D721Med (cell line): ENCODE measurements at regions not wholly inside any gene's neighbourhood (a gene's known extent, or its start where the extent isn't known, plus 50 kb on each side); places are given as distances from the start of the nearest gene placed in this dataset.
A peak's percentile ranks its signal among the peaks of the same experiment; 100 is the strongest.

Experiments
- DNase-seq: peaks from one replicate; pipeline ENCODE4 v3.0.0; 2011; ENCODE audit warnings: low spot score; ENCODE audit not compliant: insufficient read length
- FAIRE-seq: peaks from 2 replicates; lab custom pipeline; 2011; peaks lifted over from hg19 to GRCh38; lab: Jason Lieb, UNC
- CTCF ChIP-seq: IDR thresholded peaks from 2 replicates; pipeline ENCODE4 v1.5.1; 2012; ENCODE audit warnings: mild to moderate bottlenecking, control low read depth; ENCODE audit not compliant: insufficient read depth; ENCODE audit errors: missing control alignments

- no peak for FAIRE-seq
- no peak for DNase-seq
- TF ChIP-seq CTCF = no peak
Observed at GRCh38 chr5:129163810-129164378, 69.3 kb downstream of the ISOC1 start.

- no peak for FAIRE-seq
- no peak for TF ChIP-seq CTCF
Observed at GRCh38 chr5:129170050-129170449, 75.5 kb downstream of the ISOC1 start.

GRCh38 chr5:129171194-129171944 is 76.8 kb downstream of the ISOC1 start:
- no peak for TF ChIP-seq CTCF
- DNase-seq = no peak
- no peak for FAIRE-seq

More at GRCh38 chr5:129170050-129170449, 75.5 kb downstream of the ISOC1 start:
- DNase-seq = no peak

DNA sequence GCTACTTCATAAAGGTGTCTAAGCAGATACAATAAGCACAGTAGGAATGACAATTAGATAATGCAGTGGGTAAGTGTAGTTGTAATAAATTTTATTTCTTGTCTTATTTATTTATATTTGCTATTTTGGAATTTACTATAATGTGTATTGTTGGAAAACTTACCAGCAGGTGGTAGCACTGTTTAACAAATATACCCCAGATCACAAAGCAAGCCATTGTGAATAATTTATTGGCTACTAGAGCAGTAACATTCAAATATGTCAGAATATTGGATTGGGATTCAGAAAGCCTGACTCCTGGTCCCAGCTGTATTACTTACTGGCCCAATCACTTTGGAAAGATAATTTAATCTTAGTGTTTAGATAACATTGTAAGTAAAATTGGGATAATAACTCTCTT is 78.0 kb downstream of the ISOC1 start:
- no peak for DNase-seq
- TF ChIP-seq CTCF = peak; percentile 34
- no peak for FAIRE-seq

- FAIRE-seq (peak; percentile 21), DNase-seq (no peak)
- TF ChIP-seq CTCF = no peak
Observed at GRCh38 chr5:129173771-129174170, 79.2 kb downstream of the ISOC1 start.

DNA sequence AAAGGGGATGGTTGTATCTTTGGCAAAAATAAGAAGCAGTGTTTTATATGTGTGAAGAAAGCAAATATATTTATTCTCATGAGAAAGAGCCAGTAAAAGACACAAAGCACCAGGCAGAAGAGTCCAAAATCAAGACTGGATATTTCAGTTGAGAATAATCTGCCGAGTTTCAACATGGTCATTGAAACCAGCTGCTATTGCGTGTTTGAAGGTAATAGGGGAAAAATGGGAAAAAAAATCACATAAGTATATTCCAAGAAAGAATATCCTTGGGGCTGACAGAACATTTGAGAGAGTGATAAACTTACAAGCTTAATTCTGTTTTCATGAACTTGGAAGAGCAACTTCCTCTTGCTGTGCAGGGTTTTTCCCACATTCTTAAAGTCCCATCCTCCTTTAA is 79.9 kb downstream of the ISOC1 start:
- no peak for TF ChIP-seq CTCF
- DNase-seq (no peak), FAIRE-seq (no peak)

DNA sequence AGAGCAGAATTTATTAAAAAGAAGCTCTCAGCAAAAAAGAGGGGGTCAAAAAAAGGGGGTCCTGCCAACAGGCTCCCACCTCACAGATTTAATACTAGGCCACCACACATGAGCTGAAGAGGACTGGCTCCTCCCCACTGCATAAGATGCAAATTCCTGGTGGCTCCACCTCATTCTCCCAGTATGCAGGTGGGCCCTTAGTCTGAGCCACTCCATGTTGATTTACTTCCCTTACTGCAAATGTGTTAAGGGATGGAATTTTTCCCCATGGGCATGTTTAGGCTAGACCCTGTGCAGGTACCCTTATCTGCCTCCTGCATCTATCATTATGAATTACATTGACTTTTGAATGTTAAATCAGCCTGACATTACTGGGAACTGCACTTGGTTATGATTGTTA is 82.9 kb downstream of the ISOC1 start:
- no peak for TF ChIP-seq CTCF
- FAIRE-seq = no peak
- no peak for DNase-seq
